K562 (cell line): ENCODE measurements at regions not wholly inside any gene's neighbourhood (a gene's known extent, or its start where the extent isn't known, plus 50 kb on each side); places are given as distances from the start of the nearest gene placed in this dataset.

Experiments used
- ATAC-seq: fragments of 200-7000 bp; cut with Tn5 transposase; 3 replicates; pipeline ENCODE4 v1.9.1; 2020; ENCODE audit warnings: moderate library complexity
- BruUV-seq: library from RNA; stranded (reverse); fragments of 400-500 nt; replicated peaks from 2 replicates; lab custom pipeline; 2021; lab: Mats Ljungman, UMichigan
- CTCF ChIA-PET: fragments of 300-600 bp; formaldehyde crosslinking; extraction: SDS; loops from one replicate; lab custom pipeline; 2021; ENCODE audit warnings: low intra/inter-chr PET ratio; lab: Yijun Ruan, JAX
- POLR2A ChIA-PET: fragments of 300-600, 350-650 bp; sonication (Branson Sonifier 250); formaldehyde crosslinking; extraction: SDS; loops from one replicate; lab custom pipeline; 2021; ENCODE audit warnings: antibody characterized with exemption, inconsistent platforms; lab: Yijun Ruan, JAX
- DNase-seq, 4 experiments: peaks; one replicate each; pipeline versions ENCODE4 v3.0.0 to v3.0.0-alpha.2; 2011 to 2018; ENCODE audit warnings: low spot score in 3 of 4, mixed read lengths in 3 of 4; ENCODE audit errors: extremely low read depth in 1 of 4
- FAIRE-seq: peaks from 2 replicates; lab custom pipeline; 2011; peaks lifted over from hg19 to GRCh38; lab: Jason Lieb, UNC
- H2AFZ ChIP-seq: 2 replicates; pipeline ENCODE4 v1.6.0; 2011; ENCODE audit warnings: low read depth, low read length, control low read depth, inconsistent platforms
- H3K27ac ChIP-seq: fragments of 200-600 bp; 3 replicates; pipeline ENCODE4 v1.8.0; 2011; ENCODE audit warnings: low read depth, mild to moderate bottlenecking, control low read depth, inconsistent platforms, low read length, moderate library complexity, mixed read lengths; ENCODE audit errors: extremely low read depth
- H3K27me3 ChIP-seq, 2 experiments: fragments of 300-600 bp in 1 of 2; 2 replicates in 1 of 2; 3 replicates in 1 of 2; pipeline versions ENCODE4 v1.6.0 to v1.8.0; 2011; ENCODE audit warnings: inconsistent platforms in 2 of 2, low read length in 2 of 2, mild to moderate bottlenecking in 1 of 2, mixed read lengths in 1 of 2, moderate library complexity in 1 of 2; ENCODE audit not compliant: control insufficient read depth in 2 of 2, insufficient read depth in 2 of 2
- H3K36me3 ChIP-seq: fragments of 300-600 bp; 3 replicates; pipeline ENCODE4 v1.8.0; 2011; ENCODE audit warnings: mild to moderate bottlenecking, low read length, inconsistent platforms; ENCODE audit not compliant: control insufficient read depth, insufficient read depth
- H3K4me1 ChIP-seq, 2 experiments: fragments of 200-600 bp in 1 of 2; replicated peaks in 1 of 2; 2 replicates in 1 of 2; 3 replicates in 1 of 2; pipeline versions ENCODE4 v1.5.1 to v1.8.0; 2011; ENCODE audit warnings: inconsistent platforms in 2 of 2, low read length in 2 of 2, mild to moderate bottlenecking in 1 of 2, mixed read lengths in 1 of 2, moderate library complexity in 1 of 2; ENCODE audit not compliant: control insufficient read depth in 2 of 2, insufficient read depth in 2 of 2
- H3K4me2 ChIP-seq: 2 replicates; pipeline ENCODE4 v1.6.1; 2011; ENCODE audit warnings: low read length, control low read depth, inconsistent platforms, mixed read lengths; ENCODE audit not compliant: insufficient read depth
- H3K4me3 ChIP-seq: fragments of 200-600 bp; sonication (generic), shearing (Covaris generic); 2 replicates; pipeline ENCODE4 v1.5.1; 2016; ENCODE audit warnings: control low read depth, inconsistent platforms
- H3K79me2 ChIP-seq: fragments of 200-600 bp; 3 replicates; pipeline ENCODE4 v1.8.0; 2011; ENCODE audit warnings: low read length, inconsistent platforms; ENCODE audit not compliant: control insufficient read depth, insufficient read depth
- H3K9ac ChIP-seq, 2 experiments: 2 replicates each; pipeline versions ENCODE4 v1.6.0 to v1.6.1; 2011; ENCODE audit warnings: low read depth in 2 of 2, low read length in 2 of 2, control low read depth in 1 of 2, inconsistent platforms in 1 of 2, mild to moderate bottlenecking in 1 of 2, mixed read lengths in 1 of 2; ENCODE audit not compliant: insufficient read depth in 1 of 2
- H3K9me1 ChIP-seq: one replicate; pipeline ENCODE4 v1.6.0; 2011; ENCODE audit warnings: inconsistent platforms, mild to moderate bottlenecking, low read length, moderate library complexity; ENCODE audit not compliant: control insufficient read depth, insufficient read depth
- H3K9me3 ChIP-seq: replicated peaks from 2 replicates; pipeline ENCODE4 v1.5.1; 2011; ENCODE audit warnings: low read depth, low read length, inconsistent platforms; ENCODE audit not compliant: control insufficient read depth, insufficient read depth
- H4K20me1 ChIP-seq: replicated peaks from 2 replicates; pipeline ENCODE4 v1.6.1; 2011; ENCODE audit warnings: low read length, inconsistent platforms, mixed read lengths; ENCODE audit not compliant: control insufficient read depth, insufficient read depth
- L3MBTL2 ChIP-seq: fragments of 450-650 bp; IDR thresholded peaks from 2 replicates; pipeline ENCODE4 v1.6.1; 2016; ENCODE audit warnings: mild to moderate bottlenecking, moderate library complexity
- RBM17 ChIP-seq: fragments of 200-400 bp; formaldehyde crosslinking; IDR thresholded peaks from 2 replicates; pipeline ENCODE4 v1.6.1; 2017; ENCODE audit warnings: low read depth, mild to moderate bottlenecking, low read length, borderline replicate concordance
- RFX1 ChIP-seq: fragments of 450-650 bp; IDR thresholded peaks from 2 replicates; pipeline ENCODE4 v1.6.1; 2016; ENCODE audit warnings: mild to moderate bottlenecking, moderate library complexity
- THRAP3 ChIP-seq: fragments of 450-650 bp; IDR thresholded peaks from 2 replicates; pipeline ENCODE4 v1.6.1; 2016; ENCODE audit warnings: mild to moderate bottlenecking, inconsistent platforms, borderline replicate concordance
- ZNF436 ChIP-seq: fragments of 250-450, 450-650 bp; sonication (Bioruptor Pico); formaldehyde crosslinking; IDR thresholded peaks from 2 replicates; pipeline ENCODE4 v1.7.0; 2020; ENCODE audit warnings: mild to moderate bottlenecking
- ZNF644 ChIP-seq: fragments of 200-800 bp; sonication (Bioruptor generic); IDR thresholded peaks from 2 replicates; pipeline ENCODE4 v1.6.1; 2016; ENCODE audit warnings: low read depth, missing genetic modification characterization, missing compliant biosample characterization
- ZNF695 ChIP-seq: fragments of 450-650 bp; formaldehyde crosslinking; IDR thresholded peaks from 2 replicates; pipeline ENCODE4 v1.4.0; 2020; ENCODE audit warnings: mild to moderate bottlenecking, moderate library complexity
- WGBS: fragments of 100-300 bp; shearing (Covaris generic); methylation state at CpG from one replicate; pipeline ENCODE4 v1.1.6; 2016; ENCODE audit warnings: low coverage, mixed read lengths; ENCODE audit not compliant: insufficient coverage; ENCODE audit errors: missing lambda C conversion rate; 5-methylcytosine and 5-hydroxymethylcytosine counted together
- in situ Hi-C: fragments of 300-500 bp; cut with MboI; formaldehyde crosslinking; loops from 4 replicates; pipeline ENCODE4 v1.15.0; 2018; ENCODE audit warnings: inconsistent platforms, mixed read lengths
- intact Hi-C: fragments of 100-400 bp; cut with micrococcal nuclease; formaldehyde crosslinking; loops from 2 replicates; pipeline ENCODE4 v1.14.2; 2022
- TF ChIP-seq, protein P1 (sequence below): fragments of 250-450 bp; sonication (Bioruptor Pico); IDR thresholded peaks from 2 replicates; pipeline ENCODE4 v1.4.0; 2020; ENCODE audit warnings: mild to moderate bottlenecking, moderate library complexity
- TF ChIP-seq, protein P2 (sequence below): fragments of 450-650 bp; conservative IDR thresholded peaks from 2 replicates; pipeline ENCODE4 v1.6.1; 2016; ENCODE audit warnings: missing genetic modification characterization, low read depth, mild to moderate bottlenecking, control low read depth, missing compliant biosample characterization
- TF ChIP-seq, protein P3 (sequence below): fragments of 250-450 bp; sonication (Bioruptor Pico); IDR thresholded peaks from 2 replicates; pipeline ENCODE4 v1.4.0; 2020; ENCODE audit warnings: mild to moderate bottlenecking, moderate library complexity, borderline replicate concordance

DNA sequence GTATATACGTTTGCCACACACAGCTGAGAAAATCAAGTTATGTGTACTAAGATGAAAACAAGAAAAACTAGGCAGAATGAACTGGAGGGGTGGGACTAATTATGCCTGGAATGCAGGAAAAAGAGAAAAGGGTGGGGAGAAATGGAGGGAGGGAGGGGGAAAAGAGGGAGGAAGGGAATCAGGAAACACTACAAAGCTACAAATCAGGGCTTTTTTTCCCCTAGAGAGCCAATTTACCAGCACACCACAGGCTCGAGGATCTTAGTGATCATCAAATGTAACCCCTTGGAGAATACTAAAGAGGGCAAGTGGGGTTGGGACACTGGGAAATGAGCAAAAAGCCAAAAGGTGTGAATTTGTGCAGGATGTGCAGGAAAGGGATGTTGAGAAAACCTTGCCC, 451.9 kb downstream of the SMARCA1 start:
- no peak for FAIRE-seq
- TF ChIP-seq RFX1 (no peak), L3MBTL2 (no peak), RBM17 (no peak), ZNF695 (CRISPR knock-in tag) (no peak), ZNF436 (CRISPR knock-in tag) (no peak), ZNF644 (no peak), THRAP3 (no peak)
- TF ChIP-seq, protein P1, sequence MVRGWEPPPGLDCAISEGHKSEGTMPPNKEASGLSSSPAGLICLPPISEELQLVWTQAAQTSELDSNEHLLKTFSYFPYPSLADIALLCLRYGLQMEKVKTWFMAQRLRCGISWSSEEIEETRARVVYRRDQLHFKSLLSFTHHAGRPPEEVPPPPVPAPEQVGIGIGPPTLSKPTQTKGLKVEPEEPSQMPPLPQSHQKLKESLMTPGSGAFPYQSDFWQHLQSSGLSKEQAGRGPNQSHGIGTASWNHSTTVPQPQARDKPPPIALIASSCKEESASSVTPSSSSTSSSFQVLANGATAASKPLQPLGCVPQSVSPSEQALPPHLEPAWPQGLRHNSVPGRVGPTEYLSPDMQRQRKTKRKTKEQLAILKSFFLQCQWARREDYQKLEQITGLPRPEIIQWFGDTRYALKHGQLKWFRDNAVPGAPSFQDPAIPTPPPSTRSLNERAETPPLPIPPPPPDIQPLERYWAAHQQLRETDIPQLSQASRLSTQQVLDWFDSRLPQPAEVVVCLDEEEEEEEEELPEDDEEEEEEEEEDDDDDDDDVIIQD (CRISPR knock-in tag): no peak
- TF ChIP-seq, protein P2, sequence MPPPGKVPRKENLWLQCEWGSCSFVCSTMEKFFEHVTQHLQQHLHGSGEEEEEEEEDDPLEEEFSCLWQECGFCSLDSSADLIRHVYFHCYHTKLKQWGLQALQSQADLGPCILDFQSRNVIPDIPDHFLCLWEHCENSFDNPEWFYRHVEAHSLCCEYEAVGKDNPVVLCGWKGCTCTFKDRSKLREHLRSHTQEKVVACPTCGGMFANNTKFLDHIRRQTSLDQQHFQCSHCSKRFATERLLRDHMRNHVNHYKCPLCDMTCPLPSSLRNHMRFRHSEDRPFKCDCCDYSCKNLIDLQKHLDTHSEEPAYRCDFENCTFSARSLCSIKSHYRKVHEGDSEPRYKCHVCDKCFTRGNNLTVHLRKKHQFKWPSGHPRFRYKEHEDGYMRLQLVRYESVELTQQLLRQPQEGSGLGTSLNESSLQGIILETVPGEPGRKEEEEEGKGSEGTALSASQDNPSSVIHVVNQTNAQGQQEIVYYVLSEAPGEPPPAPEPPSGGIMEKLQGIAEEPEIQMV: no peak
- TF ChIP-seq, protein P3, sequence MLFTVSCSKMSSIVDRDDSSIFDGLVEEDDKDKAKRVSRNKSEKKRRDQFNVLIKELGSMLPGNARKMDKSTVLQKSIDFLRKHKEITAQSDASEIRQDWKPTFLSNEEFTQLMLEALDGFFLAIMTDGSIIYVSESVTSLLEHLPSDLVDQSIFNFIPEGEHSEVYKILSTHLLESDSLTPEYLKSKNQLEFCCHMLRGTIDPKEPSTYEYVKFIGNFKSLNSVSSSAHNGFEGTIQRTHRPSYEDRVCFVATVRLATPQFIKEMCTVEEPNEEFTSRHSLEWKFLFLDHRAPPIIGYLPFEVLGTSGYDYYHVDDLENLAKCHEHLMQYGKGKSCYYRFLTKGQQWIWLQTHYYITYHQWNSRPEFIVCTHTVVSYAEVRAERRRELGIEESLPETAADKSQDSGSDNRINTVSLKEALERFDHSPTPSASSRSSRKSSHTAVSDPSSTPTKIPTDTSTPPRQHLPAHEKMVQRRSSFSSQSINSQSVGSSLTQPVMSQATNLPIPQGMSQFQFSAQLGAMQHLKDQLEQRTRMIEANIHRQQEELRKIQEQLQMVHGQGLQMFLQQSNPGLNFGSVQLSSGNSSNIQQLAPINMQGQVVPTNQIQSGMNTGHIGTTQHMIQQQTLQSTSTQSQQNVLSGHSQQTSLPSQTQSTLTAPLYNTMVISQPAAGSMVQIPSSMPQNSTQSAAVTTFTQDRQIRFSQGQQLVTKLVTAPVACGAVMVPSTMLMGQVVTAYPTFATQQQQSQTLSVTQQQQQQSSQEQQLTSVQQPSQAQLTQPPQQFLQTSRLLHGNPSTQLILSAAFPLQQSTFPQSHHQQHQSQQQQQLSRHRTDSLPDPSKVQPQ (CRISPR knock-in tag): no peak
- ChIA-PET CTCF (no interaction called here), POLR2A (no interaction called here)
- Histone ChIP-seq H3K4me2 (no peak overlapping the region), H3K9ac (no peak overlapping the region), H2AFZ (no peak overlapping the region), H3K9me3 (no peaks in the 10 kb centered on the region), H3K27me3 (no peaks in the 10 kb centered on the region), H3K4me1 (no peaks in the 10 kb centered on the region), H3K4me3 (no peak overlapping the region), H3K27ac (no peak overlapping the region), H3K36me3 (no peaks in the 10 kb centered on the region), H3K79me2 (no peaks in the 10 kb centered on the region), H4K20me1 (no peaks in the 10 kb centered on the region), H3K9me1 (no peaks in the 10 kb centered on the region)
- intact Hi-C loops (no loop called here), in situ Hi-C loops (no loop called here)
- DNase-seq: no peak
- no TSS peak for BruUV-seq
- 0% methylated on average over 2 of the region's 2 CpGs for WGBS
- no peak for ATAC-seq
